Transverse colon (tissue), 4 donors: ENCODE measurements at regions not wholly inside any gene's neighbourhood (a gene's known extent, or its start where the extent isn't known, plus 50 kb on each side); places are given as distances from the start of the nearest gene placed in this dataset.

Experiments
- DNase-seq: peaks from one replicate; pipeline ENCODE4 v3.0.0-alpha.2; 2019
- H3K27ac ChIP-seq, 4 donors: fragments of 200-600 bp; sonication (generic); 2 replicates each; pipeline ENCODE4 v1.5.1; 2016 to 2018; ENCODE audit warnings: inconsistent platforms in 4 of 4
- H3K27me3 ChIP-seq: fragments of 200-600 bp; sonication (generic); 2 replicates; pipeline ENCODE4 v1.5.1; 2017; ENCODE audit warnings: inconsistent platforms
- H3K36me3 ChIP-seq, 4 donors: fragments of 200-600 bp; sonication (generic); 2 replicates each; pipeline ENCODE4 v1.5.1; 2017 to 2019; ENCODE audit warnings: inconsistent platforms in 4 of 4
- H3K4me1 ChIP-seq, 4 donors: fragments of 200-600 bp; sonication (generic); 2 replicates each; pipeline ENCODE4 v1.5.1; 2017 to 2020; ENCODE audit warnings: inconsistent platforms in 4 of 4
- H3K4me3 ChIP-seq, 4 donors: fragments of 200-600 bp; sonication (generic); 1 replicate in 1 of 4; 2 replicates in 3 of 4; pipeline versions ENCODE4 v1.5.1 to v1.6.1; 2017 to 2019; ENCODE audit warnings: inconsistent platforms in 4 of 4
- H3K9me3 ChIP-seq, 2 donors: fragments of 200-600 bp; sonication (generic); 2 replicates each; pipeline ENCODE4 v1.5.1; 2017 to 2019; ENCODE audit warnings: inconsistent platforms in 2 of 2
- EP300 ChIP-seq: sonication (generic); formaldehyde crosslinking; IDR thresholded peaks from one replicate; pipeline ENCODE4 v1.6.1; 2017; ENCODE audit warnings: antibody characterized with exemption, low read depth
- POLR2A ChIP-seq: fragments of 450-650 bp; IDR thresholded peaks from one replicate; pipeline ENCODE4 v1.6.1; 2016; ENCODE audit warnings: antibody characterized with exemption, mild to moderate bottlenecking, moderate library complexity
- POLR2AphosphoS5 ChIP-seq, 3 donors: sonication (generic); formaldehyde crosslinking; IDR thresholded peaks; one replicate each; pipeline ENCODE4 v1.6.1; 2016; ENCODE audit warnings: antibody characterized with exemption in 3 of 3
- WGBS, 2 donors: methylation state at CpG; one replicate each; pipeline ENCODE4 v1.1.5; 2018; ENCODE audit warnings: low coverage in 1 of 2; 5-methylcytosine and 5-hydroxymethylcytosine counted together
- in situ Hi-C, 4 donors: fragments of 200-750 bp; cut with MboI; loops; one replicate each; pipeline versions ENCODE4 v1.15.0 to v1.15.1; 2017; ENCODE audit warnings: low sequenced_read_pairs in 3 of 4, low pct_ligation_motif_present in 1 of 4, low pct_unique_long_range_greater_than_20kb in 1 of 4
- intact Hi-C: fragments of 100-400 bp; cut with DNase I; formaldehyde crosslinking; loops from one replicate; pipeline ENCODE4 v1.15.1; 2023; ENCODE audit warnings: low total_unique reads
- TF ChIP-seq, protein P1 (sequence below), 5 experiments: fragments of 200-600 bp in 3 of 5; fragments of 450-650 bp in 2 of 5; sonication (generic) in 3 of 5; IDR thresholded peaks; 1 replicate in 2 of 5; 2 replicates in 3 of 5; pipeline ENCODE4 v1.5.1; 2016 to 2017; ENCODE audit warnings: antibody characterized with exemption in 5 of 5, inconsistent platforms in 3 of 5, mild to moderate bottlenecking in 2 of 5, moderate library complexity in 1 of 5

DNA sequence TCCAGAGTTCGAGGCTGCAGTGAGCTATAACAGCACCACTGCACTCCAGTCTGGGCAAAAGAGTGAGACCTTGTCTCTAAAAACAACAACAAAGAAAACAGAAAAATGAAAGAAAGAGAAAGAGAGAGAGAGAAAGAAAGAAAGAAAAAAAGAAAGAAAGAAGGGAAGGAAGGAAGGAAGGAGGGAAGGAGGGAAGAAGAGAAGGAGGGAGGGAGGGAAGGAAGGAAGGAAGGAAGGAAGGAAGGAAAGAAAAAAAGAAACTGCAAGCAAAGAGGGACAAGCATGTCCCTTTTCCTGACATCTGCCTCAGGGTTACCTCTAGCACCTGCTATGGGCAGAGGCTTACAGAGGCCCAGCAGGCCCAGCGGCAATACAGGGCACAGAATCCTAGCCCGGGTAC lies 475.0 kb downstream of the MIAT start:
- no peaks in the 10 kb centered on the region for H3K9me3 ChIP-seq
- H3K27ac ChIP-seq, result no peak overlapping the region
- 75 to 78% methylated on average over 3 of the region's 3 CpGs for WGBS, 2 donors
- no peak for TF ChIP-seq POLR2A
- no peak for TF ChIP-seq EP300
- TF ChIP-seq POLR2AphosphoS5 (IDR thresholded peaks at IDR 0.05), result no peak
- TF ChIP-seq, protein P1, sequence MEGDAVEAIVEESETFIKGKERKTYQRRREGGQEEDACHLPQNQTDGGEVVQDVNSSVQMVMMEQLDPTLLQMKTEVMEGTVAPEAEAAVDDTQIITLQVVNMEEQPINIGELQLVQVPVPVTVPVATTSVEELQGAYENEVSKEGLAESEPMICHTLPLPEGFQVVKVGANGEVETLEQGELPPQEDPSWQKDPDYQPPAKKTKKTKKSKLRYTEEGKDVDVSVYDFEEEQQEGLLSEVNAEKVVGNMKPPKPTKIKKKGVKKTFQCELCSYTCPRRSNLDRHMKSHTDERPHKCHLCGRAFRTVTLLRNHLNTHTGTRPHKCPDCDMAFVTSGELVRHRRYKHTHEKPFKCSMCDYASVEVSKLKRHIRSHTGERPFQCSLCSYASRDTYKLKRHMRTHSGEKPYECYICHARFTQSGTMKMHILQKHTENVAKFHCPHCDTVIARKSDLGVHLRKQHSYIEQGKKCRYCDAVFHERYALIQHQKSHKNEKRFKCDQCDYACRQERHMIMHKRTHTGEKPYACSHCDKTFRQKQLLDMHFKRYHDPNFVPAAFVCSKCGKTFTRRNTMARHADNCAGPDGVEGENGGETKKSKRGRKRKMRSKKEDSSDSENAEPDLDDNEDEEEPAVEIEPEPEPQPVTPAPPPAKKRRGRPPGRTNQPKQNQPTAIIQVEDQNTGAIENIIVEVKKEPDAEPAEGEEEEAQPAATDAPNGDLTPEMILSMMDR (IDR thresholded peaks at IDR 0.05), result no peak
- H3K27me3 ChIP-seq, result peaks cover 7% of the 10 kb centered on the region
- DNase-seq, result no peak
- intact Hi-C loops, result no loop called here
- H3K36me3 ChIP-seq, result no peaks in the 10 kb centered on the region
- in situ Hi-C loops, result no loop called here
- H3K4me3 ChIP-seq, result no peak overlapping the region
- H3K4me1 ChIP-seq, result peaks cover 0 to 9% (median 0%) of the 10 kb centered on the region in 4 donors

DNA sequence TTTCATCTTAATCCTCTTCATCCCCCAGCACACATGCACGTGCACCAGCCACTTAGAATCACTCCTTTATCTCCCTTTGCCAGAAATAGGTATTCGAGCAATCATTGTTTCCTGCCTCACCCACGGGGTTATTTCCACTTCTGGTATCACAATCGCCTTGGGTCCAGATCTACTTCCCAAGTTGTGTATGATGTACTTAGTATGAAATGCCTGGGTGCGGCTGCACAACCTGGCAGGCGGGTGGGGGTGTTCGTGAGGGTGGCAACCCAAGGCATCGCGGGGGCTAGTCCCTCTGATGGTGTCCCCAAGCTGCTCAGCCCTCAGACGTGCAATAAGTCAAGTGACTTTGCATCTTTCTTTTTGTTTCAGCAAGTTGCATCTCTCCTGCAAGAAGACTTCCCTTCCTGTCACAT lies 475.6 kb downstream of the MIAT start:
- Histone ChIP-seq H3K36me3 (no peaks in the 10 kb centered on the region), H3K4me1 (peaks cover 0 to 9% (median 0%) of the 10 kb centered on the region in 4 donors), H3K4me3 (no peak overlapping the region), H3K27me3 (peaks cover under 1% of the 10 kb centered on the region), H3K9me3 (no peaks in the 10 kb centered on the region), H3K27ac (no peak overlapping the region)
- DNase-seq, result no peak
- TF ChIP-seq POLR2A, result no peak
- no peak for TF ChIP-seq EP300
- TF ChIP-seq, protein P1 (IDR thresholded peaks at IDR 0.05), result no peak
- no peak for TF ChIP-seq POLR2AphosphoS5 (IDR thresholded peaks at IDR 0.05)
- intact Hi-C loops (no loop called here), in situ Hi-C loops (no loop called here)
- 61% methylated on average over 10 of the region's 10 CpGs; no CpG with 5 or more reads in 1 of the 2 donors for WGBS, 2 donors

DNA sequence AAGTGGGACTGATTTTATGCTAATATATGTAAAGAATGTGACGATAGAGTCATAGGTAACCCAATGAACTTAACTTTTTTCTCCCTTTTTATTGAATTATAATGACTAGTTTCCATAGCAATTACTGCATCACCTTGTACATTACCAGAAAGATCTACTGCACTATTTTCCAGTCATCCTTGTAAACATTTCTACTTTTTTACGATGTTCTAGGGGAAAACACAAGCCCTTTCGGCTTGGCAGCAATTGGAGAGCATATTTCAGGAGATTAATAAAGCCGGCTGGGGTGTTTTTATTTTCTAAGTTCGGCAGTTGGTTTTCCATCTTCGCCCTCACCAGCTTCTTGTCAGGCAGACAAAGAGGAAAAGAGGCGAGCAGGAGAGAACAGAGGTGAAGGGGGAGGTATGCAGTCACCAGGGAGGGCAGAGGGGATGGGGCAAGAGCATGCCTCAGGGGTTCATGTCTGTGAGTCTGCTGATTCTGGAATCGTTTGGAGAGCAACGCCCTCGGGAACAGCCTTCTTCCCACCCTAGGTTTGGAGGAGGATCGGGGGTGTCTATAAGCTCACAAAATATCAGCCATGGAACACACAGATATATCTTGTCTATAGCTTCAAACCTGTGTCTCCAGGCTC lies 476.4 kb downstream of the MIAT start:
- Histone ChIP-seq H3K36me3 (no peaks in the 10 kb centered on the region), H3K4me1 (peaks cover 0 to 9% (median 0%) of the 10 kb centered on the region in 4 donors), H3K4me3 (no peak overlapping the region), H3K27me3 (no peaks in the 10 kb centered on the region), H3K27ac (no peak overlapping the region), H3K9me3 (no peaks in the 10 kb centered on the region)
- DNase-seq, result no peak
- WGBS, 2 donors, result 39 to 58% methylated on average over 6 to 11 of the region's 11 CpGs
- in situ Hi-C loops, result no loop called here
- intact Hi-C loops, result no loop called here
- TF ChIP-seq POLR2AphosphoS5 (IDR thresholded peaks at IDR 0.05) (no peak), EP300 (no peak), POLR2A (no peak)
- TF ChIP-seq, protein P1 (IDR thresholded peaks at IDR 0.05), result no peak

DNA sequence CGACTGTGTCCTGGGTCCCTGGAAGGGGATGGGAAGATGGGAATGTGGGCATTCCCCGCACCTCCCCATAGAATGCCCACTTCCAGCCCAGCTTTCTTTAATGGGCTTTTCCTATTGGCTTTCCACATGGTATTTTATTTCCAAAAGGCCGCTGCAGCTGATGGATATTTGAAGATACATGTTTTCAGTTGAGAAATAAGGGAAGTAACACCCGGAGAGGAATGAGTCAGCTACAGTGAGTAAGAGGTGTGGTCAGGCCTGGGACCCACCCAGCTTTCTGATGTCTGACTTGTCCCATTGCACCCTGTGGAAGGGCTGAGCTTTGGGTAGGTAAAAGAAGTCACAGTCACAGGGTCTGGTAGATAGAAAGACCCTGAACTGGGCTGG lies 476.9 kb downstream of the MIAT start:
- Histone ChIP-seq H3K4me1 (peaks cover 0 to 9% (median 0%) of the 10 kb centered on the region in 4 donors), H3K36me3 (no peaks in the 10 kb centered on the region), H3K27ac (no peak overlapping the region), H3K27me3 (no peaks in the 10 kb centered on the region), H3K9me3 (no peaks in the 10 kb centered on the region), H3K4me3 (no peak overlapping the region)
- intact Hi-C loops (no loop called here), in situ Hi-C loops (no loop called here)
- peak; percentile 21 for DNase-seq
- TF ChIP-seq, protein P1 (IDR thresholded peaks at IDR 0.05), result no peak
- no peak for TF ChIP-seq POLR2A
- TF ChIP-seq POLR2AphosphoS5 (IDR thresholded peaks at IDR 0.05), result no peak
- no peak for TF ChIP-seq EP300
- WGBS, 2 donors, result 38 to 53% methylated on average over 3 to 4 of the region's 4 CpGs
